Astrocyte (in vitro differentiated cells and primary cell): ENCODE measurements at regions not wholly inside any gene's neighbourhood (a gene's known extent, or its start where the extent isn't known, plus 50 kb on each side); places are given as distances from the start of the nearest gene placed in this dataset.

Experiments used
- DNase-seq: peaks from one replicate; pipeline ENCODE4 v3.0.0-alpha.2; 2010; ENCODE audit warnings: low read depth
- FAIRE-seq: peaks from 2 replicates; lab custom pipeline; 2011; peaks lifted over from hg19 to GRCh38; lab: Jason Lieb, UNC
- H2AFZ ChIP-seq: 2 replicates; pipeline ENCODE4 v1.6.0; 2012; ENCODE audit warnings: low read depth, low read length, inconsistent platforms
- H3K27ac ChIP-seq: 2 replicates; pipeline ENCODE4 v1.5.1; 2011; ENCODE audit warnings: low read depth, low read length, inconsistent platforms
- H3K27me3 ChIP-seq: 2 replicates; pipeline ENCODE4 v1.6.0; 2011; ENCODE audit warnings: low read length, inconsistent platforms; ENCODE audit not compliant: insufficient read depth
- H3K36me3 ChIP-seq: 2 replicates; pipeline ENCODE4 v1.5.1; 2011; ENCODE audit warnings: low read length, inconsistent platforms; ENCODE audit not compliant: insufficient read depth
- H3K4me1 ChIP-seq: 2 replicates; pipeline ENCODE4 v1.5.1; 2011; ENCODE audit warnings: low read length, inconsistent platforms; ENCODE audit not compliant: insufficient read depth
- H3K4me2 ChIP-seq: 2 replicates; pipeline ENCODE4 v1.6.0; 2012; ENCODE audit warnings: low read length, inconsistent platforms
- H3K4me3 ChIP-seq: 2 replicates; pipeline ENCODE4 v1.5.1; 2011; ENCODE audit warnings: low read depth, mild to moderate bottlenecking, low read length, inconsistent platforms; ENCODE audit not compliant: insufficient read depth
- H3K79me2 ChIP-seq: 2 replicates; pipeline ENCODE4 v1.6.0; 2012; ENCODE audit warnings: mild to moderate bottlenecking, low read length, inconsistent platforms; ENCODE audit not compliant: insufficient read depth
- H3K9ac ChIP-seq: 2 replicates; pipeline ENCODE4 v1.6.0; 2012; ENCODE audit warnings: mild to moderate bottlenecking, low read length, inconsistent platforms
- H3K9me3 ChIP-seq: 2 replicates; pipeline ENCODE4 v1.5.1; 2012; ENCODE audit warnings: low read depth, mild to moderate bottlenecking, low read length, inconsistent platforms; ENCODE audit not compliant: insufficient read depth
- H4K20me1 ChIP-seq: 2 replicates; pipeline ENCODE4 v1.6.0; 2012; ENCODE audit warnings: low read length, inconsistent platforms; ENCODE audit not compliant: insufficient read depth
- H3K27ac Mint-ChIP-seq: one replicate; pipeline ENCODE4 v1.8.0; 2021; ENCODE audit warnings: mild to moderate bottlenecking, mixed read lengths; ENCODE audit not compliant: unreplicated experiment
- H3K27me3 Mint-ChIP-seq: one replicate; pipeline ENCODE4 v1.8.0; 2021; ENCODE audit warnings: low read depth, mixed read lengths; ENCODE audit not compliant: unreplicated experiment
- H3K36me3 Mint-ChIP-seq: one replicate; pipeline ENCODE4 v1.8.0; 2021; ENCODE audit warnings: low read depth, mixed read lengths; ENCODE audit not compliant: unreplicated experiment
- H3K4me1 Mint-ChIP-seq: one replicate; pipeline ENCODE4 v1.8.0; 2021; ENCODE audit warnings: low read depth, mixed read lengths; ENCODE audit not compliant: unreplicated experiment
- H3K4me3 Mint-ChIP-seq: one replicate; pipeline ENCODE4 v1.8.0; 2021; ENCODE audit warnings: mild to moderate bottlenecking, moderate library complexity, mixed read lengths; ENCODE audit not compliant: unreplicated experiment
- H3K9me3 Mint-ChIP-seq: one replicate; pipeline ENCODE4 v1.8.0; 2021; ENCODE audit warnings: mild to moderate bottlenecking, mixed read lengths; ENCODE audit not compliant: unreplicated experiment
- CTCF ChIP-seq: IDR thresholded peaks from 2 replicates; pipeline ENCODE4 v1.5.1; 2011; ENCODE audit warnings: low read depth, mild to moderate bottlenecking, inconsistent platforms, low read length, moderate library complexity; ENCODE audit not compliant: insufficient read depth
- EZH2 ChIP-seq: IDR thresholded peaks from 2 replicates; pipeline ENCODE4 v1.6.1; 2012; ENCODE audit warnings: mild to moderate bottlenecking, low read length, inconsistent platforms; ENCODE audit not compliant: insufficient read depth

GRCh38 chr2:188207554-188207953 lies 84.1 kb upstream of the GULP1 start:
- Histone ChIP-seq H3K27ac (no peak overlapping the region), H3K79me2 (no peaks in the 10 kb centered on the region), H2AFZ (no peak overlapping the region), H3K4me1 (no peaks in the 10 kb centered on the region), H3K9ac (no peak overlapping the region), H3K9me3 (no peaks in the 10 kb centered on the region), H3K4me3 (no peak overlapping the region), H3K4me2 (no peak overlapping the region), H3K36me3 (no peaks in the 10 kb centered on the region), H3K27me3 (no peaks in the 10 kb centered on the region), H4K20me1 (no peaks in the 10 kb centered on the region)
- no peaks in the 10 kb centered on the region for H3K4me1 Mint-ChIP-seq
- H3K27ac Mint-ChIP-seq = no peak overlapping the region
- DNase-seq (no peak), FAIRE-seq (no peak)
- no peak overlapping the region for H3K4me3 Mint-ChIP-seq
- no peaks in the 10 kb centered on the region for H3K27me3 Mint-ChIP-seq
- H3K9me3 Mint-ChIP-seq = no peaks in the 10 kb centered on the region
- TF ChIP-seq EZH2 (no peak), CTCF (no peak)
- H3K36me3 Mint-ChIP-seq = no peaks in the 10 kb centered on the region

GRCh38 chr2:188209218-188209617 lies 82.5 kb upstream of the GULP1 start:
- no peak for TF ChIP-seq CTCF
- TF ChIP-seq EZH2 = no peak
- no peak overlapping the region for H2AFZ ChIP-seq
- no peak overlapping the region for H3K9ac ChIP-seq
- Mint-ChIP-seq H3K36me3 (no peaks in the 10 kb centered on the region), H3K9me3 (no peaks in the 10 kb centered on the region), H3K4me1 (no peaks in the 10 kb centered on the region), H3K27ac (no peak overlapping the region), H3K4me3 (no peak overlapping the region), H3K27me3 (no peaks in the 10 kb centered on the region)
- no peaks in the 10 kb centered on the region for H4K20me1 ChIP-seq
- H3K27me3 ChIP-seq = no peaks in the 10 kb centered on the region
- no peaks in the 10 kb centered on the region for H3K79me2 ChIP-seq
- no peak overlapping the region for H3K4me2 ChIP-seq
- DNase-seq (no peak), FAIRE-seq (no peak)
- no peak overlapping the region for H3K4me3 ChIP-seq
- H3K27ac ChIP-seq = no peak overlapping the region
- no peaks in the 10 kb centered on the region for H3K9me3 ChIP-seq
- H3K36me3 ChIP-seq = no peaks in the 10 kb centered on the region
- no peaks in the 10 kb centered on the region for H3K4me1 ChIP-seq

- H3K27me3 Mint-ChIP-seq = no peaks in the 10 kb centered on the region
- no peak overlapping the region for H3K27ac ChIP-seq
- no peak overlapping the region for H3K4me3 ChIP-seq
- no peaks in the 10 kb centered on the region for H3K79me2 ChIP-seq
- H3K4me1 Mint-ChIP-seq = no peaks in the 10 kb centered on the region
- DNase-seq (no peak), FAIRE-seq (no peak)
- H2AFZ ChIP-seq = no peak overlapping the region
- TF ChIP-seq EZH2 = no peak
- TF ChIP-seq CTCF = no peak
- no peak overlapping the region for H3K4me2 ChIP-seq
- no peaks in the 10 kb centered on the region for H3K9me3 ChIP-seq
- H3K27ac Mint-ChIP-seq = no peak overlapping the region
- H3K4me3 Mint-ChIP-seq = no peak overlapping the region
- no peaks in the 10 kb centered on the region for H3K4me1 ChIP-seq
- no peak overlapping the region for H3K9ac ChIP-seq
- H3K36me3 Mint-ChIP-seq = no peaks in the 10 kb centered on the region
- no peaks in the 10 kb centered on the region for H3K36me3 ChIP-seq
- no peaks in the 10 kb centered on the region for H3K27me3 ChIP-seq
- no peaks in the 10 kb centered on the region for H4K20me1 ChIP-seq
- H3K9me3 Mint-ChIP-seq = no peaks in the 10 kb centered on the region
These were observed 74.4 kb upstream of the GULP1 start for GRCh38 chr2:188217264-188217663.
